Skeletal muscle tissue (tissue), 3 donors: ENCODE measurements at regions not wholly inside any gene's neighbourhood (a gene's known extent, or its start where the extent isn't known, plus 50 kb on each side); places are given as distances from the start of the nearest gene placed in this dataset.

ENCODE experiments used
- H3K27ac ChIP-seq: one replicate; pipeline ENCODE4 v1.7.0; 2013; ENCODE audit warnings: mild to moderate bottlenecking, low read depth, low read length, inconsistent platforms
- H3K27me3 ChIP-seq, 3 donors: one replicate each; pipeline ENCODE4 v1.7.0; 2013; ENCODE audit warnings: low read length in 3 of 3; ENCODE audit not compliant: control insufficient read depth in 3 of 3, insufficient read depth in 3 of 3
- H3K36me3 ChIP-seq, 3 donors: one replicate each; pipeline ENCODE4 v1.7.0; 2013; ENCODE audit warnings: low read length in 3 of 3; ENCODE audit not compliant: control insufficient read depth in 3 of 3, insufficient read depth in 3 of 3
- H3K4me1 ChIP-seq, 3 donors: one replicate each; pipeline ENCODE4 v1.7.0; 2013; ENCODE audit warnings: low read length in 3 of 3, mild to moderate bottlenecking in 3 of 3; ENCODE audit not compliant: control insufficient read depth in 3 of 3, insufficient read depth in 3 of 3
- H3K4me3 ChIP-seq, 3 donors: one replicate each; pipeline ENCODE4 v1.7.0; 2013; ENCODE audit warnings: low read length in 3 of 3
- H3K9ac ChIP-seq, 3 donors: one replicate each; pipeline ENCODE4 v1.7.0; 2013; ENCODE audit warnings: low read length in 3 of 3, mild to moderate bottlenecking in 3 of 3, moderate library complexity in 2 of 3, low read depth in 1 of 3
- H3K9me3 ChIP-seq, 3 donors: one replicate each; pipeline ENCODE4 v1.7.0; 2013; ENCODE audit warnings: low read length in 3 of 3; ENCODE audit not compliant: control insufficient read depth in 3 of 3
- donor health status: Osteomylitis.

DNA sequence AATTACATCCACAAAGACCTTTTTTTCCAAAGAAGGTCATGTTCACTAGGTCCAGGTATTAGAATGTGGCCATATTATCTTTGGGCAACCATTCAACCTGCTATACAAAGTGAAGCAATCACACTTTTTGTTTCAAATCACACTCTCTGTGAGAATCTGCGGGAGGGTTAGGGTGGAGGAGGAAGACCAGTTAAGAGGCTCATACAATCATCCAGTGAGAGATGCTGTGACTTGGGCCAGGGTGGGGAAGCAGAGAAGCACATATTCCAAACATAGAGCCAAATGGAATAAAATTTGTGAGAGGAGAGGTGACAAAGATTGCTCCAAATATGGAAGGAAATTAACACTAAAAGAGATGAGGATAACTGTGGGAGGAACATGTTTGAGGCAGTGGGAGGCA is 351.6 kb downstream of the CYRIA start:
- H3K4me1 ChIP-seq = peaks cover 0 to 8% (median 7%) of the 10 kb centered on the region in 3 donors
- H3K36me3 ChIP-seq = no peaks in the 10 kb centered on the region
- H3K27ac ChIP-seq = no peak overlapping the region
- H3K9me3 ChIP-seq = no peaks in the 10 kb centered on the region
- H3K27me3 ChIP-seq = peaks cover 0 to 3% (median 0%) of the 10 kb centered on the region in 3 donors
- no peak overlapping the region for H3K4me3 ChIP-seq
- no peak overlapping the region for H3K9ac ChIP-seq

DNA sequence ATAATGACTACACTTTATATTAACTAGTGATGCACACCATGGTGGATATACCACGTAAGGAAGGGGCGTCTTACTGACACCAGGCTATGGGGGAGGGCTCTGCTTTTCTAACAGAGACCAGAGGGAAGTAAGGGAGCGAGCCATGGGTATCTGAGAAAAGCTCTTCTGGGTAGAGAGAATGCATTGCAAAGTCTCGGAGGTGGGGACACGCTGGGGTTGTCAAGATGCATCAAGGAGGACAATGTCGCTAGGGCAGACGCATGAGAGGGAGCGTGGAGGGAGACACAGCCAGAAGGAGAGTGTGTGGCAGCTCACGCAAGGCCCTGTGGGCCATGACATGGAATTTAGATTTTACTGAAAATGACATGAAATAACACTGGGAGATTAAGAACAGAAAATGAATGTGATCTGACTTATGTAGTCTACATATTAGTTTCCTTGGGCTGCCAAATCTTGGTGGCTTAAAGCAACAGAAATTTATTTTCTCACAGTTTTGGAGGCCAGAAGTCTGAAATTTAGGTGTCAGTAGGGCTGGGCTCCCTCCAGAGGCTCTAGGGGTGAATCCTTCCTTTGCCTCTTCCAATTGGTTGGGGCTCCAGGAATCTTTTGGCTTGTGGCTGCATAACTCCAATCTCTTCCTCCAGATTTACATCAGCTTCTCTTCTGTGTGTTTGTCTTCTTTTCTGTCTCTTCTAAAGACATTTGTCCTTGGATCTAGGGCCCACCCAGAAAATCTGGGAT is 352.2 kb downstream of the CYRIA start:
- H3K9me3 ChIP-seq = no peaks in the 10 kb centered on the region
- no peak overlapping the region for H3K27ac ChIP-seq
- H3K36me3 ChIP-seq = no peaks in the 10 kb centered on the region
- H3K4me1 ChIP-seq = peaks cover 0 to 3% (median 3%) of the 10 kb centered on the region in 3 donors
- peaks cover 0 to 3% (median 0%) of the 10 kb centered on the region in 3 donors for H3K27me3 ChIP-seq
- H3K9ac ChIP-seq = no peak overlapping the region
- H3K4me3 ChIP-seq = no peak overlapping the region

DNA sequence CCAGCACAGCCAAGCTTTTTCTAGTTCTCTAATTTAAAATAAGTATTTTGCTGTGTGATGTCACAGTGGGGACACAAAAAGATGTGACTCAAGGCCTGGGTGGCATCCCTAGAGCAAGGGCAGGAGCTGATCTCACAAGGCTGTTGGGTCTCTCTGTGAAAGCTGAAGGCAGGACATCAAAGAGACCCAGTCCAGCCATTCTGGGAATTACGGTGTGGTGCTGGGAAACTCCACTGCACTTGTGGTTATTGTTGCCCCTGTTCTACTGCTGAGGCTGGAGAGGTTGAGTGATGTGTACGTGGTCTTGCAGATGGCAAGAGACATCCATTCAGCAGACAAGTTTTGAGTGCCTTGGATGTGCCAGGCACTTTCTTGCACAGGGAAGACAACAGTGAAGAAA is 352.9 kb downstream of the CYRIA start:
- Histone ChIP-seq H3K36me3 (no peaks in the 10 kb centered on the region), H3K9me3 (no peaks in the 10 kb centered on the region), H3K27me3 (peaks cover 0 to 3% (median 0%) of the 10 kb centered on the region in 3 donors), H3K4me1 (no peaks in the 10 kb centered on the region), H3K4me3 (no peak overlapping the region), H3K27ac (no peak overlapping the region), H3K9ac (no peak overlapping the region)

DNA sequence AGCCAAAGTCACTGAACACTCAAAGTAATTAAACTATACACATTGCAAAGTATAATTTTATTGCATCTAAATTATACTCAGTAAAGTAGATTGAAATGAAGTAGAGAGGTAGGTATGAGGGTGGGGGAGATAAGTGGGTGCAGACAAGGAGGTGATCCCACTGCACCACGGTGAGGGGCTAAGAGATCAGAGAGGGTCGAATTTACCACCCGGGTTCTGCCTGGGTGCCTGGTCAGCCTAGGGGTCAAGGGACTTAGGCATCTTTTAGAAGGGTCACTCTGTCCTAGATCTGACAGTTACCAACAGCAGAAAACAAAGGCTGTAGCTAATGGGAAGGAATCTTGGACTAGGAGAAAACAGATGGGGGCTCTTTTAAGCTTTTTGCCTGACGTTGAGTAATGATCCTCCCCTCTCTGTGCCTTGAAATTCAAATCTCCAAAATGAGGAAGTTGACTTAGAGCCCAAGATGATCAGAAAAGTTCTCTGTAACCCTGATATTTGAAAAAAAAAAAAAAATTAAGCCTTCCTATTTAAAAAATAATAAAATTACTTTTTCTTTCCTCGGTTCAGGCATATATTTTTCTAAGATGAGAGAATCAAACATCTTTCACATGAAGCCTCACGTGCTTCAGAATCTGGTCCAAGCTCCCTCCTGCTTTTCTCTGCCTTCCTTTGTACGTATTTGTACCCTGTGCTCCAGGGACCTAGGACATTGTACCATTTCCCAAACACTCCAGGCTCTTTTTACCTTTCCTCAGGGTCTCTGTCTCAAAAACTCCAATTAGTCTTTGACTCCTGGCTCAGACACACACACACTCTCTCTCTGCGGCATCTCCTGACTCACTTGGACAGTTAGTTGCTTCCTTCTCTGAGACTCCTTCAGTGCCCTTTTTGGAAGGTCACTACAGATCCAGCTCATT is 353.9 kb downstream of the CYRIA start:
- H3K9ac ChIP-seq = no peak overlapping the region
- no peak overlapping the region for H3K4me3 ChIP-seq
- no peaks in the 10 kb centered on the region for H3K9me3 ChIP-seq
- H3K4me1 ChIP-seq = no peaks in the 10 kb centered on the region
- H3K27ac ChIP-seq = no peak overlapping the region
- peaks cover 0 to 3% (median 0%) of the 10 kb centered on the region in 3 donors for H3K27me3 ChIP-seq
- H3K36me3 ChIP-seq = no peaks in the 10 kb centered on the region

DNA sequence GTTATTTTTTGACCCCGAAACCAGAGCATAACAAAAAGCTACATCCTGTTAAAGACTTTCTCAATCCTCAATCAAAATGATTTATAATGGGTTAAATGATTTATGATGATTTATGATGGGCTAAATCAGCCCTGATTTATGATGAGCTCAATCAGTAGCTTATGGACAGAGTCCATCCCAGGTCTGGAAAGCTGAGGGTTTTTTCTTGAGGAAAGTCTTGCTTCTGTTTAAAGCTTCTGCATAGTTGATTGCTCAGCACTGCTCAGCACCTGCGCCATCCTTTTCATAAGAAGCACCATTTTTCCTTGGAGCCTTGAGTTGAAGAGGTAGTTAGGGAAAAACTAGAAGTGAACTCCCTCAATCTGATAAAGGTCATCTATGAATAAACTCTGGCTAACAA is 356.8 kb downstream of the CYRIA start:
- Histone ChIP-seq H3K9ac (no peak overlapping the region), H3K9me3 (no peaks in the 10 kb centered on the region), H3K4me3 (no peak overlapping the region), H3K27ac (no peak overlapping the region), H3K4me1 (no peaks in the 10 kb centered on the region), H3K27me3 (peaks cover 0 to 2% (median 0%) of the 10 kb centered on the region in 3 donors), H3K36me3 (no peaks in the 10 kb centered on the region)

DNA sequence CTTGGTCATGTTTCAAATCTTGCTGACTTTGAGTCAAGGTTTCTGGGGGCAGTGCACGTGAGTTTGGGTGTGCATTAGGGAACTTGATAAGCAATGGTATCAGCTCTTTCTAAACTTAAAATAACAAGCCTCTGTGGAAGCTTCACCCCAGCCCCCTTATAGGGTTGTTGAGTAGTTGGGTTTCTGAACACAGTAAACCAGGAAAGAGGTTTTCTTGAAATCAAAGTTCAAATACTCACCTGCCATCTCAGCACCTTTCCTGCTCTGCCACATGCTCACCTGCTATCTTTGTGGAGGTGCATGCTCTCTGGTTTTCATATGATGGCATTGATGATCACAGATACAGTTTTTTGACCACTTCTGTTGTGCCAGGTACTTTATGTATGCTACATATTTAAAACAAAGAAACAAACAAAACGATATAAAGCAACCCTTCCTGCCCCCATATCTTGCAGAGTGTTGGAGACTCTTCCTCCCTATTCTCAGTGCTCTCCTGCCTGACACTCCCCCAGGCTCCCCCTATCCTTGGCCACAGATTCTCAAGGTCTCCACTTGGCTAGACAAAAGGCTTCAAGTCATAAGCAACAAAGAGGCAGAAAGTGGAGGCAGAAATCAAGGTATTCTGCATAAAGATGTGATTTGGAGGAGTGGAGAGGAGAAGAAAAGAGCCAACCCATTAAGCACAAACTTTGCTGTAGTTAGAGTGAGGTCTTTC is 360.6 kb downstream of the CYRIA start:
- Histone ChIP-seq H3K9me3 (no peaks in the 10 kb centered on the region), H3K9ac (no peak overlapping the region), H3K36me3 (no peaks in the 10 kb centered on the region)

DNA sequence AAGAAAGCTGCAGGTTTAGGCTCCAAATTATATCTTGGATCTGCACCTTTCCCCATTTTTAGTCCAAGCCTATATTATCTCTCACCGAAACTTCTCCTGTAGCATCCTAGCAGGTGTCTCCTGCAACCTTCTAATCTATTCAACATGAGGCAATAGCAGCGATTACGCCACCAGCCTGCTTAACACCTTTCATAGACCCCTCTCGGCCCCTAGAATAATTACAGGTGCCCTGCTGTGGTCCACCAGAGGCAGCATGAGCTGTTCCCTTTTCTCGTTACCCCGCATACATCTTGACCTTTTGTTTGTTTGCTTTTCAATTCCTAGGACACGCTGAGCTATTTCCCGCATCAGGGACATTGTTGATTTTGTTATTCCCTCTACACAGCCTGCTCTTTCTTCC is 361.9 kb downstream of the CYRIA start:
- no peaks in the 10 kb centered on the region for H3K9me3 ChIP-seq
- H3K4me3 ChIP-seq = no peak overlapping the region
- no peak overlapping the region for H3K9ac ChIP-seq
- no peaks in the 10 kb centered on the region for H3K36me3 ChIP-seq
- H3K27me3 ChIP-seq = peaks cover 7 to 13% (median 9%) of the 10 kb centered on the region in 3 donors
- no peak overlapping the region for H3K27ac ChIP-seq
- H3K4me1 ChIP-seq = no peaks in the 10 kb centered on the region

More for the DNA sequence above, 360.6 kb downstream of the CYRIA start:
- no peak overlapping the region for H3K4me3 ChIP-seq
- no peak overlapping the region for H3K27ac ChIP-seq
- H3K27me3 ChIP-seq = peaks cover 7 to 13% (median 9%) of the 10 kb centered on the region in 3 donors
- H3K4me1 ChIP-seq = no peaks in the 10 kb centered on the region

DNA sequence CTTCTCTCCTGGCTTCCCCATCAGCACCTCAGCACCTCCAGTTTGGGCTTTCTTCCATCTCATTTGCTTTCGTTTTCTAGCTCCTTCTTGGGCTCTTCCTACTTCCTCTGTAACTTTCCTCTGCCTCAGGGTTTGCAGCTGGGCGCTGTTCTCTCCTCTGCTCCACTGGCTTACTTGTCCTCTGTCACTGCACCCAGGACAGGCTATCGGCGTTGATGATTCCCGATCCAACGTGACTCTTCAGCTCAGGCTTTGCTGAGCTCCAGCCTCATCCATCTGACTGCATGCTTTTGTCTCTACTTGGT is 362.4 kb downstream of the CYRIA start:
- no peak overlapping the region for H3K9ac ChIP-seq
- peaks cover 7 to 13% (median 9%) of the 10 kb centered on the region in 3 donors for H3K27me3 ChIP-seq
- no peaks in the 10 kb centered on the region for H3K9me3 ChIP-seq
- H3K27ac ChIP-seq = no peak overlapping the region
- no peaks in the 10 kb centered on the region for H3K4me1 ChIP-seq
- no peaks in the 10 kb centered on the region for H3K36me3 ChIP-seq
- H3K4me3 ChIP-seq = peak overlapping the region in 1 of 3 donors; percentile 48

DNA sequence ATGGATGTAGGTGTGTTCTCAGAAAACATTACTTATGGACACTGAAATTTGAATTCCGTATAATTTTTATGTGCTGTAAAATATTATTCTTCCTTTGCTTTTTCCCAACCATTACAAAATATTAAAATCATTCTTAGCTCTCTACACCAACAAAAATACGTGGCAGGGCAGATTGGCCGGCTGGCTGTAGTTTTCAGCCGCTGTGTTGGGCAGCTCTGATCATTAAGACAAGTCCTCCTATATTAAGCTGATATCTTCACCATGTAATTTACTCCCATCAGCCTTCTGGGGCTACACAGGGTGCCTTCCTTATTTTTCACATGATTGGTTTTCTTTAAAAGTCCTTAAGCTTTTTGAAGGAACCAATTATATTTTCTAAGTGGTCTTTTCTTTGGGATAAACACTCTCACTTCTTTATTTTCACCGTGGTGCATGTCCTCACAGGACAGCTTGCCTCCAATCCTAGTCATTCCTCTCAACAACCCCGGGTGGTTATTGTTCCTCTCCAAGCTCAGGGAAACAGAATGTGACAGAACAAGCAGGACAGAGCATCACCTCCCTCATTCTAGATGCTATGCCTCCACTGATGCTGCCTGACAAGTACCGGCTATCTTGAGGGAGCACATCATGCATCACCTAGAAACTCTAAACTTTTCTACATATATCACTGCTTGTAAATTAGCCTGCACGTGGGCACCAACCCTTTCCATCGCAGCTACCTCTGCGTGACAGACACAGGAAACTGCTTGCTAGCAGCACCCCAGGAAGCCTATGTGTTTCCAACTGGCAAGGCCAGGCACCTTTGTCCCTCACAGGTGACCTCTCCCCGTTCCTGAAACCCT is 362.3 kb downstream of the MYCN start:
- Histone ChIP-seq H3K9ac (no peak overlapping the region), H3K27me3 (peaks cover 7 to 13% (median 9%) of the 10 kb centered on the region in 3 donors), H3K27ac (no peak overlapping the region), H3K36me3 (no peaks in the 10 kb centered on the region), H3K4me1 (no peaks in the 10 kb centered on the region), H3K9me3 (no peaks in the 10 kb centered on the region), H3K4me3 (peak overlapping the region in 1 of 3 donors; percentile 48)
